GM23338 (cell line): ENCODE measurements at regions not wholly inside any gene's neighbourhood (a gene's known extent, or its start where the extent isn't known, plus 50 kb on each side); places are given as distances from the start of the nearest gene placed in this dataset.

Source experiments
- ATAC-seq: fragments of 200-7000 bp; cut with Tn5 transposase; 3 replicates; pipeline ENCODE4 v1.9.1; 2020
- DNase-seq: peaks from one replicate; pipeline ENCODE4 v3.0.0-alpha.2; 2015; ENCODE audit warnings: low spot score
- H2AFZ ChIP-seq: fragments of 200-600 bp; sonication (generic); 2 replicates; pipeline ENCODE4 v1.8.0; 2016; ENCODE audit warnings: antibody characterized with exemption, mild to moderate bottlenecking, moderate library complexity
- H3F3A ChIP-seq: fragments of 200-600 bp; sonication (generic); replicated peaks from 2 replicates; pipeline ENCODE4 v1.8.0; 2017; ENCODE audit warnings: antibody characterized with exemption, mixed run types, low read depth
- H3K27ac ChIP-seq: fragments of 200-600 bp; sonication (generic); 2 replicates; pipeline ENCODE4 v1.6.1; 2016; ENCODE audit warnings: low read depth
- H3K27me3 ChIP-seq: fragments of 200-600 bp; sonication (generic); 2 replicates; pipeline ENCODE4 v1.8.0; 2016; ENCODE audit warnings: mild to moderate bottlenecking, mixed run types, moderate library complexity; ENCODE audit not compliant: insufficient read depth
- H3K36me3 ChIP-seq: fragments of 200-600 bp; sonication (generic); 2 replicates; pipeline ENCODE4 v1.8.0; 2016; ENCODE audit warnings: mild to moderate bottlenecking; ENCODE audit not compliant: insufficient read depth
- H3K4me1 ChIP-seq: fragments of 200-600 bp; sonication (generic); 2 replicates; pipeline ENCODE4 v1.8.0; 2016; ENCODE audit warnings: mild to moderate bottlenecking, moderate library complexity; ENCODE audit not compliant: insufficient read depth
- H3K4me2 ChIP-seq: fragments of 200-600 bp; sonication (generic); 2 replicates; pipeline ENCODE4 v1.7.1; 2017; ENCODE audit warnings: mixed run types
- H3K4me3 ChIP-seq: fragments of 200-600 bp; sonication (generic); 2 replicates; pipeline ENCODE4 v1.6.1; 2016; ENCODE audit warnings: mixed run types
- H3K79me2 ChIP-seq: fragments of 200-600 bp; sonication (generic); replicated peaks from 2 replicates; pipeline ENCODE4 v1.8.0; 2017; ENCODE audit warnings: mild to moderate bottlenecking; ENCODE audit not compliant: insufficient read depth
- H3K9me2 ChIP-seq: fragments of 200-600 bp; sonication (generic); 2 replicates; pipeline ENCODE4 v1.8.0; 2017; ENCODE audit not compliant: insufficient read depth
- H4K20me1 ChIP-seq: fragments of 200-600 bp; sonication (generic); replicated peaks from 2 replicates; pipeline ENCODE4 v1.8.0; 2017; ENCODE audit warnings: mild to moderate bottlenecking; ENCODE audit not compliant: insufficient read depth
- H3K27ac Mint-ChIP-seq: 2 replicates; pipeline ENCODE4 v1.8.0; 2020; ENCODE audit warnings: inconsistent platforms, mild to moderate bottlenecking, moderate library complexity, mixed read lengths
- H3K27me3 Mint-ChIP-seq: 3 replicates; pipeline ENCODE4 v1.8.0; 2022; ENCODE audit warnings: low read depth, mild to moderate bottlenecking, moderate library complexity, mixed read lengths, inconsistent platforms; ENCODE audit not compliant: insufficient read depth, poor library complexity
- H3K36me3 Mint-ChIP-seq: 3 replicates; pipeline ENCODE4 v1.8.0; 2021; ENCODE audit warnings: low read depth, mild to moderate bottlenecking, inconsistent platforms, moderate library complexity, mixed read lengths
- H3K4me1 Mint-ChIP-seq: 3 replicates; pipeline ENCODE4 v1.8.0; 2020; ENCODE audit warnings: mild to moderate bottlenecking, inconsistent platforms, mixed read lengths
- H3K4me3 Mint-ChIP-seq: 3 replicates; pipeline ENCODE4 v1.8.0; 2021; ENCODE audit warnings: moderate library complexity, mild to moderate bottlenecking, inconsistent platforms, mixed read lengths
- H3K9me3 Mint-ChIP-seq: 3 replicates; pipeline ENCODE4 v1.8.0; 2020; ENCODE audit warnings: moderate library complexity, mild to moderate bottlenecking, inconsistent platforms, mixed read lengths
- CREB1 ChIP-seq: fragments of 250-450 bp; sonication (Bioruptor Pico); IDR thresholded peaks from 2 replicates; pipeline ENCODE4 v1.5.0; 2020; ENCODE audit warnings: low read depth, mild to moderate bottlenecking, moderate library complexity
- CTCF ChIP-seq, 2 experiments: fragments of 200-600 bp in 1 of 2; sonication (generic) in 1 of 2; conservative IDR thresholded peaks; 2 replicates each; pipeline versions ENCODE4 v1.5.1 to v1.6.1; 2016 to 2017; ENCODE audit warnings: antibody characterized with exemption in 2 of 2, low read depth in 2 of 2, mild to moderate bottlenecking in 2 of 2, moderate library complexity in 1 of 2
- EZH2 ChIP-seq: fragments of 200-600 bp; sonication (generic); IDR thresholded peaks from one replicate; pipeline ENCODE4 v1.8.0; 2017; ENCODE audit warnings: antibody characterized with exemption, mild to moderate bottlenecking, low read depth; ENCODE audit not compliant: unreplicated experiment
- EZH2phosphoT487 ChIP-seq: fragments of 200-600 bp; sonication (generic); IDR thresholded peaks from one replicate; pipeline ENCODE4 v1.8.1; 2018; ENCODE audit warnings: antibody characterized with exemption; ENCODE audit not compliant: unreplicated experiment
- NANOG ChIP-seq: IDR thresholded peaks from 2 replicates; pipeline ENCODE4 v1.6.1; 2016; ENCODE audit warnings: antibody characterized with exemption, borderline replicate concordance
- POLR2AphosphoS5 ChIP-seq: IDR thresholded peaks from 2 replicates; pipeline ENCODE4 v1.6.1; 2016; ENCODE audit warnings: antibody characterized with exemption, low read depth
- STAT1 ChIP-seq: IDR thresholded peaks from one replicate; pipeline ENCODE4 v1.6.1; 2016; ENCODE audit warnings: antibody characterized with exemption; ENCODE audit not compliant: unreplicated experiment
- ZNF114 ChIP-seq: fragments of 250-450 bp; sonication (Bioruptor Pico); IDR thresholded peaks from 2 replicates; pipeline ENCODE4 v1.5.0; 2020; ENCODE audit warnings: mild to moderate bottlenecking, moderate library complexity
- ZNF331 ChIP-seq: fragments of 250-450 bp; sonication (Bioruptor Pico); IDR thresholded peaks from 2 replicates; pipeline ENCODE4 v1.5.0; 2020; ENCODE audit warnings: low read depth, mild to moderate bottlenecking, moderate library complexity
- TF ChIP-seq, protein P1 (sequence below): fragments of 250-450 bp; sonication (Bioruptor Pico); IDR thresholded peaks from 2 replicates; pipeline ENCODE4 v1.5.0; 2020; ENCODE audit warnings: mild to moderate bottlenecking, moderate library complexity

- TF ChIP-seq, protein P1, sequence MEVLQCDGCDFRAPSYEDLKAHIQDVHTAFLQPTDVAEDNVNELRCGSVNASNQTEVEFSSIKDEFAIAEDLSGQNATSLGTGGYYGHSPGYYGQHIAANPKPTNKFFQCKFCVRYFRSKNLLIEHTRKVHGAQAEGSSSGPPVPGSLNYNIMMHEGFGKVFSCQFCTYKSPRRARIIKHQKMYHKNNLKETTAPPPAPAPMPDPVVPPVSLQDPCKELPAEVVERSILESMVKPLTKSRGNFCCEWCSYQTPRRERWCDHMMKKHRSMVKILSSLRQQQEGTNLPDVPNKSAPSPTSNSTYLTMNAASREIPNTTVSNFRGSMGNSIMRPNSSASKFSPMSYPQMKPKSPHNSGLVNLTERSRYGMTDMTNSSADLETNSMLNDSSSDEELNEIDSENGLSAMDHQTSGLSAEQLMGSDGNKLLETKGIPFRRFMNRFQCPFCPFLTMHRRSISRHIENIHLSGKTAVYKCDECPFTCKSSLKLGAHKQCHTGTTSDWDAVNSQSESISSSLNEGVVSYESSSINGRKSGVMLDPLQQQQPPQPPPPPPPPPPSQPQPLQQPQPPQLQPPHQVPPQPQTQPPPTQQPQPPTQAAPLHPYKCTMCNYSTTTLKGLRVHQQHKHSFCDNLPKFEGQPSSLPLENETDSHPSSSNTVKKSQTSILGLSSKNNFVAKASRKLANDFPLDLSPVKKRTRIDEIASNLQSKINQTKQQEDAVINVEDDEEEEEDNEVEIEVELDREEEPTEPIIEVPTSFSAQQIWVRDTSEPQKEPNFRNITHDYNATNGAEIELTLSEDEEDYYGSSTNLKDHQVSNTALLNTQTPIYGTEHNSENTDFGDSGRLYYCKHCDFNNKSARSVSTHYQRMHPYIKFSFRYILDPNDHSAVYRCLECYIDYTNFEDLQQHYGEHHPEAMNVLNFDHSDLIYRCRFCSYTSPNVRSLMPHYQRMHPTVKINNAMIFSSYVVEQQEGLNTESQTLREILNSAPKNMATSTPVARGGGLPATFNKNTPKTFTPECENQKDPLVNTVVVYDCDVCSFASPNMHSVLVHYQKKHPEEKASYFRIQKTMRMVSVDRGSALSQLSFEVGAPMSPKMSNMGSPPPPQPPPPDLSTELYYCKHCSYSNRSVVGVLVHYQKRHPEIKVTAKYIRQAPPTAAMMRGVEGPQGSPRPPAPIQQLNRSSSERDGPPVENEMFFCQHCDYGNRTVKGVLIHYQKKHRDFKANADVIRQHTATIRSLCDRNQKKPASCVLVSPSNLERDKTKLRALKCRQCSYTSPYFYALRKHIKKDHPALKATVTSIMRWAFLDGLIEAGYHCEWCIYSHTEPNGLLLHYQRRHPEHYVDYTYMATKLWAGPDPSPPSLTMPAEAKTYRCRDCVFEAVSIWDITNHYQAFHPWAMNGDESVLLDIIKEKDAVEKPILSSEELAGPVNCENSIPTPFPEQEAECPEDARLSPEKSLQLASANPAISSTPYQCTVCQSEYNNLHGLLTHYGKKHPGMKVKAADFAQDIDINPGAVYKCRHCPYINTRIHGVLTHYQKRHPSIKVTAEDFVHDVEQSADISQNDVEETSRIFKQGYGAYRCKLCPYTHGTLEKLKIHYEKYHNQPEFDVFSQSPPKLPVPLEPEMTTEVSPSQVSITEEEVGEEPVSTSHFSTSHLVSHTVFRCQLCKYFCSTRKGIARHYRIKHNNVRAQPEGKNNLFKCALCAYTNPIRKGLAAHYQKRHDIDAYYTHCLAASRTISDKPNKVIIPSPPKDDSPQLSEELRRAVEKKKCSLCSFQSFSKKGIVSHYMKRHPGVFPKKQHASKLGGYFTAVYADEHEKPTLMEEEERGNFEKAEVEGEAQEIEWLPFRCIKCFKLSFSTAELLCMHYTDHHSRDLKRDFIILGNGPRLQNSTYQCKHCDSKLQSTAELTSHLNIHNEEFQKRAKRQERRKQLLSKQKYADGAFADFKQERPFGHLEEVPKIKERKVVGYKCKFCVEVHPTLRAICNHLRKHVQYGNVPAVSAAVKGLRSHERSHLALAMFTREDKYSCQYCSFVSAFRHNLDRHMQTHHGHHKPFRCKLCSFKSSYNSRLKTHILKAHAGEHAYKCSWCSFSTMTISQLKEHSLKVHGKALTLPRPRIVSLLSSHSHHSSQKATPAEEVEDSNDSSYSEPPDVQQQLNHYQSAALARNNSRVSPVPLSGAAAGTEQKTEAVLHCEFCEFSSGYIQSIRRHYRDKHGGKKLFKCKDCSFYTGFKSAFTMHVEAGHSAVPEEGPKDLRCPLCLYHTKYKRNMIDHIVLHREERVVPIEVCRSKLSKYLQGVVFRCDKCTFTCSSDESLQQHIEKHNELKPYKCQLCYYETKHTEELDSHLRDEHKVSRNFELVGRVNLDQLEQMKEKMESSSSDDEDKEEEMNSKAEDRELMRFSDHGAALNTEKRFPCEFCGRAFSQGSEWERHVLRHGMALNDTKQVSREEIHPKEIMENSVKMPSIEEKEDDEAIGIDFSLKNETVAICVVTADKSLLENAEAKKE, result no peak
- TF ChIP-seq CREB1, result no peak
- TF ChIP-seq NANOG, result no peak
- no peak for TF ChIP-seq ZNF114
- TF ChIP-seq EZH2phosphoT487, result no peak
Measured at GRCh38 chr3:184636741-184637316, 75.0 kb downstream of the MAGEF1 start (continued).

GRCh38 chr3:184635774-184636173, 74.2 kb downstream of the EPHB3 start:
- H3K27ac ChIP-seq, result no peak overlapping the region
- Mint-ChIP-seq H3K9me3 (no peaks in the 10 kb centered on the region), H3K4me1 (peaks cover 42% of the 10 kb centered on the region), H3K27me3 (peaks cover 24% of the 10 kb centered on the region), H3K27ac (peak overlapping the region; percentile 17; the same call in 1 of the 2 replicates), H3K36me3 (no peaks in the 10 kb centered on the region; the same call in 2 of the 3 replicates), H3K4me3 (no peak overlapping the region)
- no peaks in the 10 kb centered on the region for H3K36me3 ChIP-seq
- no peaks in the 10 kb centered on the region for H3K79me2 ChIP-seq
- no peaks in the 10 kb centered on the region for H3K27me3 ChIP-seq
- no peaks in the 10 kb centered on the region for H3K9me2 ChIP-seq
- DNase-seq, result no peak
- H4K20me1 ChIP-seq, result no peaks in the 10 kb centered on the region
- no peaks in the 10 kb centered on the region for H3F3A ChIP-seq
- H3K4me2 ChIP-seq, result no peak overlapping the region
- peak overlapping the region; percentile 14; the same call in 1 of the 2 replicates for H2AFZ ChIP-seq
- peaks cover 4% of the 10 kb centered on the region for H3K4me1 ChIP-seq
- peak; percentile 10; the same call in 2 of the 3 replicates for ATAC-seq
- no peak overlapping the region for H3K4me3 ChIP-seq
- TF ChIP-seq EZH2 (no peak), ZNF331 (CRISPR knock-in tag) (no peak), POLR2AphosphoS5 (no peak), CTCF (conservative IDR thresholded peaks at IDR 0.05; ENCODE audit: low read depth in 2 of 2) (no peak), STAT1 (no peak), CREB1 (no peak)
